GM10248 (cell line): ENCODE measurements at regions not wholly inside any gene's neighbourhood (a gene's known extent, or its start where the extent isn't known, plus 50 kb on each side); places are given as distances from the start of the nearest gene placed in this dataset.

Source experiments
- CTCF ChIA-PET: fragments of 300-600 bp; sonication (Branson Sonifier 250); formaldehyde crosslinking; extraction: SDS; loops from one replicate; lab custom pipeline; 2021; ENCODE audit warnings: antibody characterized with exemption; lab: Yijun Ruan, JAX
- POLR2A ChIA-PET: fragments of 350-650 bp; sonication (Branson Sonifier 250); formaldehyde crosslinking; extraction: SDS; loops from one replicate; lab custom pipeline; 2020; ENCODE audit warnings: antibody characterized with exemption; lab: Yijun Ruan, JAX
- DNase-seq: peaks from one replicate; pipeline ENCODE4 v3.0.0; 2012; ENCODE audit errors: extremely low spot score
- CTCF ChIP-seq: IDR thresholded peaks from 2 replicates; pipeline ENCODE4 v1.5.1; 2012; ENCODE audit warnings: mild to moderate bottlenecking, low read depth; ENCODE audit errors: extremely low read depth, missing control alignments, control extremely low read depth

- no peak for TF ChIP-seq CTCF
- ChIA-PET POLR2A (no interaction called here), CTCF (interaction anchor here (1.0 kb wide), 1 partner anchor 11 kb away, joined by 3 read pairs; no protein-coding TSS in a partner anchor)
- no peak for DNase-seq
Measured at GRCh38 chr15:95368755-95369601, 961.5 kb upstream of the NR2F2 start.

- ChIA-PET POLR2A (no interaction called here), CTCF (interaction anchor here (1.5 kb wide), 1 partner anchor 10 kb away, joined by 4 read pairs; no protein-coding TSS in a partner anchor)
- no peak for DNase-seq
- no peak for TF ChIP-seq CTCF
Measured at GRCh38 chr15:95370291-95370690, 960.2 kb upstream of the NR2F2 start.

GRCh38 chr15:95371664-95372063 is 958.8 kb upstream of the NR2F2 start:
- TF ChIP-seq CTCF, result no peak
- DNase-seq, result no peak
- ChIA-PET POLR2A (no interaction called here), CTCF (interaction anchor here (1.5 kb wide), 1 partner anchor 8 kb away, joined by 4 read pairs; no protein-coding TSS in a partner anchor)

GRCh38 chr15:95375281-95375680 is 955.2 kb upstream of the NR2F2 start:
- POLR2A ChIA-PET, result no interaction called here
- TF ChIP-seq CTCF, result no peak
- no peak for DNase-seq
- CTCF ChIA-PET, result no interaction called here

GRCh38 chr15:95377258-95377852 is 953.1 kb upstream of the NR2F2 start:
- DNase-seq, result no peak
- ChIA-PET CTCF (no interaction called here), POLR2A (no interaction called here)
- TF ChIP-seq CTCF, result no peak

- no peak for TF ChIP-seq CTCF
- ChIA-PET POLR2A (no interaction called here), CTCF (no interaction called here)
- no peak for DNase-seq
Measured at GRCh38 chr15:95394186-95395067, 936.1 kb upstream of the NR2F2 start.
